ENCODE measurements at regions not wholly inside any gene's neighbourhood (a gene's known extent, or its start where the extent isn't known, plus 50 kb on each side); places are given as distances from the start of the nearest gene placed in this dataset.

DNA sequence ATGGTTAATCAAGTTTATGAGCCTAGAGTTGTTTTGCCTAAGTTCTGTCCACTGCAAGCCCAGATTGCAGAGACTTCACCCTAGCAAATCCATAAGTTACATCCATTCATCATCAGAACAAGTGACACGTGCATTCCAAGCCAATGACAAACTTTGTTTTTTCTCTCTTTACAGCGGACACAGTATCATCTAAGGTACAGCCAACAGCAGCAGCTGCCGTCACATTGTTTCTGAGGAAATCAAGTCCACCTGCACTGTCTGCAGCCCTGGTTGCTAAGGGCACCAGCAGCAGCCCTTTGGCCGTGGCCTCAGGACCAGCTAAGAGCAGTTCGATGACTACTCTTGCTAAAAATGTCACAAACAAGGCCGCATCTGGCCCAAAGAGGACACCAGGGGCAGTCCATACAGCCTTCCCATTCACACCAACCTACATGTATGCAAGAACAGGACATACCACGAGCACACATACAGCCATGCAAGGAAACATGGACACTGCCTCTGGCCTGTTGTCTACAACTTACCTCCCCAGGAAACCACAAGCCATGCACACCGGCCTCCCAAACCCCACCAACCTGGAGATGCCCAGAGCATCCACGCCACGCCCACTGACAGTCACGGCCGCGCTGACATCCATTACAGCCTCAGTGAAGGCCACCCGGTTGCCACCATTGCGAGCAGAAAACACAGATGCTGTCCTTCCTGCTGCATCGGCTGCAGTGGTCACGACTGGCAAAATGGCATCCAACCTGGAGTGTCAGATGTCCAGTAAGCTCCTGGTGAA lies 155.8 kb downstream of the C11orf91 start:
- DNase-seq (ENCODE audit: extremely low read depth in 1 of 4, low spot score in 3 of 4) (no peak), ATAC-seq (no peak), FAIRE-seq (no peak)
- TF ChIP-seq, protein P1, sequence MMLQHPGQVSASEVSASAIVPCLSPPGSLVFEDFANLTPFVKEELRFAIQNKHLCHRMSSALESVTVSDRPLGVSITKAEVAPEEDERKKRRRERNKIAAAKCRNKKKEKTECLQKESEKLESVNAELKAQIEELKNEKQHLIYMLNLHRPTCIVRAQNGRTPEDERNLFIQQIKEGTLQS (IDR thresholded peaks at IDR 0.05), result no peak
- TF ChIP-seq, protein P1 (CRISPR knock-in tag; conservative IDR thresholded peaks at IDR 0.05), result no peak
- TF ChIP-seq SNIP1 (IDR thresholded peaks at IDR 0.05; ENCODE audit: low read depth) (no peak), RBM39 (optimal IDR thresholded peaks at IDR 0.05; ENCODE audit: low read depth, low read length) (no peak), ZNF551 (CRISPR knock-in tag; IDR thresholded peaks at IDR 0.05) (no peak), HNRNPH1 (optimal IDR thresholded peaks at IDR 0.05; ENCODE audit: low read depth, low read length) (no peak), BCOR (IDR thresholded peaks at IDR 0.05) (no peak), TEAD2 (tag; IDR thresholded peaks at IDR 0.05) (no peak), TEAD1 (CRISPR knock-in tag; IDR thresholded peaks at IDR 0.05) (no peak), ZNF134 (CRISPR knock-in tag; conservative IDR thresholded peaks at IDR 0.05) (no peak), MEF2D (tag; conservative IDR thresholded peaks at IDR 0.05; ENCODE audit: low read depth) (no peak), SIRT6 (IDR thresholded peaks at IDR 0.05; ENCODE audit: low read depth, low read length) (no peak)
- TF ChIP-seq, protein P2, sequence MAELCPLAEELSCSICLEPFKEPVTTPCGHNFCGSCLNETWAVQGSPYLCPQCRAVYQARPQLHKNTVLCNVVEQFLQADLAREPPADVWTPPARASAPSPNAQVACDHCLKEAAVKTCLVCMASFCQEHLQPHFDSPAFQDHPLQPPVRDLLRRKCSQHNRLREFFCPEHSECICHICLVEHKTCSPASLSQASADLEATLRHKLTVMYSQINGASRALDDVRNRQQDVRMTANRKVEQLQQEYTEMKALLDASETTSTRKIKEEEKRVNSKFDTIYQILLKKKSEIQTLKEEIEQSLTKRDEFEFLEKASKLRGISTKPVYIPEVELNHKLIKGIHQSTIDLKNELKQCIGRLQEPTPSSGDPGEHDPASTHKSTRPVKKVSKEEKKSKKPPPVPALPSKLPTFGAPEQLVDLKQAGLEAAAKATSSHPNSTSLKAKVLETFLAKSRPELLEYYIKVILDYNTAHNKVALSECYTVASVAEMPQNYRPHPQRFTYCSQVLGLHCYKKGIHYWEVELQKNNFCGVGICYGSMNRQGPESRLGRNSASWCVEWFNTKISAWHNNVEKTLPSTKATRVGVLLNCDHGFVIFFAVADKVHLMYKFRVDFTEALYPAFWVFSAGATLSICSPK (IDR thresholded peaks at IDR 0.05; ENCODE audit: borderline replicate concordance), result no peak
- TF ChIP-seq, protein P3, sequence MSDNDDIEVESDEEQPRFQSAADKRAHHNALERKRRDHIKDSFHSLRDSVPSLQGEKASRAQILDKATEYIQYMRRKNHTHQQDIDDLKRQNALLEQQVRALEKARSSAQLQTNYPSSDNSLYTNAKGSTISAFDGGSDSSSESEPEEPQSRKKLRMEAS (CRISPR knock-in tag; IDR thresholded peaks at IDR 0.05), result no peak
- ChIA-PET CTCF (ENCODE audit: low intra/inter-chr PET ratio) (no interaction called here), POLR2A (interaction anchor here (0.9 to 1.0 kb wide), 2 partner anchors 8 to 28 kb away, joined by 3 read pairs; no protein-coding TSS in a partner anchor)
- H3K79me2 ChIP-seq (ENCODE audit: control insufficient read depth, insufficient read depth, low read length), result no peaks in the 10 kb centered on the region
- no TSS peak for BruUV-seq (replicated peaks)
- no peak overlapping the region for H3K9ac ChIP-seq (ENCODE audit: insufficient read depth in 1 of 2, low read depth in 2 of 2, low read length in 2 of 2)
- no peaks in the 10 kb centered on the region for H4K20me1 ChIP-seq (replicated peaks; ENCODE audit: control insufficient read depth, insufficient read depth, low read length)
- H2AFZ ChIP-seq (ENCODE audit: low read depth, low read length), result no peak overlapping the region
- intact Hi-C loops (cut with micrococcal nuclease) (loop anchor here (5.0 kb wide), 1 partner anchor 182 kb away; no protein-coding TSS in a partner anchor), in situ Hi-C loops (cut with MboI) (loop anchor here (5.0 kb wide), 1 partner anchor 143 kb away; no protein-coding TSS in a partner anchor)
- no peaks in the 10 kb centered on the region for H3K9me3 ChIP-seq (replicated peaks; ENCODE audit: control insufficient read depth, insufficient read depth, low read depth, low read length)
- H3K4me3 ChIP-seq, result no peak overlapping the region
- WGBS (ENCODE audit: insufficient coverage, low coverage, missing lambda C conversion rate), result 2% methylated on average over 17 of the region's 17 CpGs
- H3K27me3 ChIP-seq (ENCODE audit: control insufficient read depth in 2 of 2, insufficient read depth in 2 of 2, low read length in 2 of 2), result peaks cover 2 to 38% of the 10 kb centered on the region in 2 experiments; a peak in 3 of 5 replicates
- H3K4me2 ChIP-seq (ENCODE audit: insufficient read depth, low read length), result no peak overlapping the region
- H3K36me3 ChIP-seq (ENCODE audit: control insufficient read depth, insufficient read depth, low read length), result no peaks in the 10 kb centered on the region
- no peaks in the 10 kb centered on the region for H3K4me1 ChIP-seq (replicated peaks in 1 of 2; ENCODE audit: control insufficient read depth in 2 of 2, insufficient read depth in 2 of 2, low read length in 2 of 2)
- no peak overlapping the region for H3K27ac ChIP-seq (ENCODE audit: extremely low read depth, low read depth, low read length)
- no peaks in the 10 kb centered on the region for H3K9me1 ChIP-seq (ENCODE audit: control insufficient read depth, insufficient read depth, low read length)

All from K562 (cell line).